Stimulated activated CD8-positive, alpha-beta memory T cell treated with anti-CD3 and anti-CD28 coated beads, Interleukin-7, amount 100 ng/mL, for 48 hours (primary cell): ENCODE measurements at regions not wholly inside any gene's neighbourhood (a gene's known extent, or its start where the extent isn't known, plus 50 kb on each side); places are given as distances from the start of the nearest gene placed in this dataset.

Experiments
- DNase-seq, 2 donors: peaks; one replicate each; pipeline ENCODE4 v3.0.0-alpha.2; 2020; ENCODE audit warnings: low read depth in 1 of 2; ENCODE audit errors: extremely low read depth in 1 of 2

GRCh38 chr2:64363140-64363539 lies 90.8 kb upstream of the LGALSL start:
- DNase-seq, result no peak

- no peak for DNase-seq
Observed at GRCh38 chr2:64363848-64364247, 90.1 kb upstream of the LGALSL start.

GRCh38 chr2:64367444-64368232 lies 86.3 kb upstream of the LGALSL start:
- DNase-seq, result no peak

- no peak for DNase-seq
Observed at GRCh38 chr2:64369706-64370105, 84.3 kb upstream of the LGALSL start.

GRCh38 chr2:64371727-64372126 lies 82.2 kb upstream of the LGALSL start:
- no peak for DNase-seq

GRCh38 chr2:64374686-64375085 lies 79.3 kb upstream of the LGALSL start:
- no peak for DNase-seq

- DNase-seq, result no peak
Observed at GRCh38 chr2:64376926-64377325, 77.0 kb upstream of the LGALSL start.

- DNase-seq, result no peak
Observed at GRCh38 chr2:64379186-64379585, 74.8 kb upstream of the LGALSL start.

GRCh38 chr2:64380853-64381527 lies 73.0 kb upstream of the LGALSL start:
- DNase-seq, result no peak

GRCh38 chr2:64383016-64383591 lies 70.9 kb upstream of the LGALSL start:
- no peak for DNase-seq

GRCh38 chr2:64383881-64384280 lies 70.1 kb upstream of the LGALSL start:
- no peak for DNase-seq

GRCh38 chr2:64386676-64387075 lies 67.3 kb upstream of the LGALSL start:
- no peak for DNase-seq

- DNase-seq, result no peak
Observed at GRCh38 chr2:64390586-64390985, 63.4 kb upstream of the LGALSL start.

GRCh38 chr2:64391424-64391823 lies 62.5 kb upstream of the LGALSL start:
- no peak for DNase-seq

GRCh38 chr2:64391940-64392339 lies 62.0 kb upstream of the LGALSL start:
- DNase-seq, result no peak

GRCh38 chr2:64392529-64392928 lies 61.4 kb upstream of the LGALSL start:
- DNase-seq, result no peak

GRCh38 chr2:64393383-64394010 lies 60.5 kb upstream of the LGALSL start:
- no peak for DNase-seq

- no peak for DNase-seq
Observed at GRCh38 chr2:64394153-64394552, 59.8 kb upstream of the LGALSL start.

GRCh38 chr2:64396001-64396400 lies 58.0 kb upstream of the LGALSL start:
- DNase-seq, result no peak

- DNase-seq, result no peak
Observed at GRCh38 chr2:64396551-64396950, 57.4 kb upstream of the LGALSL start.

- no peak for DNase-seq
Observed at GRCh38 chr2:64398516-64399129, 55.3 kb upstream of the LGALSL start.
